A549 (cell line): ENCODE measurements at regions not wholly inside any gene's neighbourhood (a gene's known extent, or its start where the extent isn't known, plus 50 kb on each side); places are given as distances from the start of the nearest gene placed in this dataset.

Source experiments
- ATAC-seq, 2 experiments: fragments of 200-7000 bp in 1 of 2; fragments of >200 bp in 1 of 2; cut with Nextera tagmentation in 1 of 2; cut with Tn5 transposase in 1 of 2; 3 replicates each; pipeline versions ENCODE4 v1.8.0 to v1.9.1; 2018 to 2020; ENCODE audit warnings: mild to moderate bottlenecking in 1 of 2, moderate library complexity in 1 of 2
- CTCF ChIA-PET: fragments of 300-600 bp; sonication (Branson Sonifier 250); formaldehyde crosslinking; extraction: SDS; loops from one replicate; lab custom pipeline; 2021; ENCODE audit warnings: antibody characterized with exemption, inconsistent platforms; lab: Yijun Ruan, JAX
- POLR2A ChIA-PET: fragments of 350-600 bp; formaldehyde crosslinking; extraction: SDS; loops from one replicate; lab custom pipeline; 2021; ENCODE audit warnings: antibody characterized with exemption, inconsistent platforms; lab: Yijun Ruan, JAX
- DNase-seq, 2 experiments: peaks; one replicate each; pipeline versions ENCODE4 v3.0.0 to v3.0.0-alpha.2; 2011 to 2016; ENCODE audit warnings: low read depth in 1 of 2, low spot score in 1 of 2
- FAIRE-seq: peaks from 2 replicates; lab custom pipeline; 2011; peaks lifted over from hg19 to GRCh38; lab: Jason Lieb, UNC
- H3K27ac ChIP-seq, 2 experiments: fragments of >200 bp; sonication (Bioruptor Twin); formaldehyde crosslinking; 3 replicates each; pipeline ENCODE4 v1.5.1; 2016 to 2017
- H3K4me1 ChIP-seq: fragments of >200 bp; sonication (Bioruptor Twin); formaldehyde crosslinking; 3 replicates; pipeline ENCODE4 v1.6.1; 2016
- H3K4me2 ChIP-seq: fragments of >200 bp; sonication (Bioruptor Twin); formaldehyde crosslinking; 3 replicates; pipeline ENCODE4 v1.6.1; 2016
- H3K4me3 ChIP-seq: fragments of >200 bp; sonication (Bioruptor Twin); formaldehyde crosslinking; 3 replicates; pipeline ENCODE4 v1.5.1; 2016
- H3K9me3 ChIP-seq: fragments of >200 bp; sonication (Bioruptor Twin); formaldehyde crosslinking; 3 replicates; pipeline ENCODE4 v1.6.1; 2016
- BHLHE40 ChIP-seq: IDR thresholded peaks from 2 replicates; pipeline ENCODE4 v1.6.1; 2012; ENCODE audit warnings: low read depth, low read length, inconsistent platforms
- CBX8 ChIP-seq: fragments of 200-600 bp; sonication (generic); IDR thresholded peaks from 2 replicates; pipeline ENCODE4 v1.6.1; 2016
- CHD4 ChIP-seq: fragments of 200-600 bp; sonication (generic); IDR thresholded peaks from 2 replicates; pipeline ENCODE4 v1.6.1; 2016; ENCODE audit warnings: antibody characterized with exemption, mild to moderate bottlenecking, borderline replicate concordance
- CTCF ChIP-seq: fragments of >200 bp; sonication (Bioruptor Twin); formaldehyde crosslinking; IDR thresholded peaks from 3 replicates; pipeline ENCODE4 v1.5.1; 2016
- E2F6 ChIP-seq: IDR thresholded peaks from 2 replicates; pipeline ENCODE4 v1.6.1; 2012; ENCODE audit warnings: low read depth, borderline replicate concordance
- EHMT2 ChIP-seq: fragments of 200-600 bp; sonication (generic); IDR thresholded peaks from 2 replicates; pipeline ENCODE4 v1.6.1; 2016; ENCODE audit warnings: antibody characterized with exemption, low read depth, mild to moderate bottlenecking, moderate library complexity
- ELK1 ChIP-seq: fragments of 150-350 bp; IDR thresholded peaks from 2 replicates; pipeline ENCODE4 v1.6.1; 2014; ENCODE audit warnings: low read depth, mild to moderate bottlenecking, low read length
- EP300 ChIP-seq, 2 experiments: fragments of >200 bp; sonication (Bioruptor Twin); formaldehyde crosslinking; IDR thresholded peaks; 2 replicates in 1 of 2; 3 replicates in 1 of 2; pipeline ENCODE4 v1.6.1; 2016 to 2017
- HDAC2 ChIP-seq: fragments of 200-600 bp; sonication (generic); IDR thresholded peaks from 2 replicates; pipeline ENCODE4 v1.6.1; 2016
- HES2 ChIP-seq: fragments of >200 bp; sonication (Bioruptor Twin); formaldehyde crosslinking; IDR thresholded peaks from 2 replicates; pipeline ENCODE4 v1.6.1; 2016
- HEYL ChIP-seq: fragments of 250-450 bp; sonication (Bioruptor Pico); IDR thresholded peaks from 2 replicates; pipeline ENCODE4 v1.8.0; 2021; ENCODE audit warnings: mild to moderate bottlenecking, moderate library complexity
- HOXA7 ChIP-seq: fragments of 250-450 bp; sonication (Bioruptor Pico); IDR thresholded peaks from 2 replicates; pipeline ENCODE4 v1.5.0; 2020; ENCODE audit warnings: mild to moderate bottlenecking, moderate library complexity
- HOXB13 ChIP-seq: fragments of 250-450 bp; sonication (Bioruptor Pico); IDR thresholded peaks from 2 replicates; pipeline ENCODE4 v1.5.0; 2020; ENCODE audit warnings: low read depth, mild to moderate bottlenecking, moderate library complexity
- JUNB ChIP-seq: fragments of >200 bp; sonication (Bioruptor Twin); formaldehyde crosslinking; IDR thresholded peaks from 2 replicates; pipeline ENCODE4 v1.6.1; 2016
- MAFK ChIP-seq: fragments of 450-650 bp; IDR thresholded peaks from 2 replicates; pipeline ENCODE4 v1.6.1; 2014; ENCODE audit not compliant: partially characterized antibody
- MAX ChIP-seq: IDR thresholded peaks from 2 replicates; pipeline ENCODE4 v1.6.1; 2012
- MAZ ChIP-seq: fragments of 150-350 bp; IDR thresholded peaks from 2 replicates; pipeline ENCODE4 v1.6.1; 2014; ENCODE audit warnings: antibody characterized with exemption, low read depth, low read length, borderline replicate concordance
- NR3C1 ChIP-seq: fragments of >200 bp; sonication (Bioruptor Twin); formaldehyde crosslinking; IDR thresholded peaks from 3 replicates; pipeline ENCODE4 v1.6.1; 2017
- PBX3 ChIP-seq: IDR thresholded peaks from 2 replicates; pipeline ENCODE4 v1.6.1; 2012
- PHF8 ChIP-seq: fragments of 200-600 bp; sonication (generic); IDR thresholded peaks from 2 replicates; pipeline ENCODE4 v1.6.1; 2016; ENCODE audit warnings: low read depth, mild to moderate bottlenecking, antibody characterized with exemption, moderate library complexity, borderline replicate concordance
- RFX5 ChIP-seq: fragments of 450-650 bp; IDR thresholded peaks from 2 replicates; pipeline ENCODE4 v1.7.1; 2014; ENCODE audit warnings: antibody characterized with exemption, mild to moderate bottlenecking, moderate library complexity
- SREBF2 ChIP-seq: fragments of 450-650 bp; IDR thresholded peaks from 2 replicates; pipeline ENCODE4 v1.6.1; 2014; ENCODE audit warnings: mild to moderate bottlenecking, moderate library complexity
- TP53 ChIP-seq: fragments of 250-450 bp; sonication (Bioruptor Pico); IDR thresholded peaks from 2 replicates; pipeline ENCODE4 v1.5.0; 2021; ENCODE audit warnings: mild to moderate bottlenecking, moderate library complexity
- ZSCAN20 ChIP-seq: fragments of 250-450 bp; sonication (Bioruptor Pico); IDR thresholded peaks from 2 replicates; pipeline ENCODE4 v1.8.0; 2022; ENCODE audit warnings: mild to moderate bottlenecking, moderate library complexity
- WGBS: methylation state at CpG from one replicate; pipeline ENCODE4 v1.1.6; 2017; ENCODE audit errors: missing lambda C conversion rate; 5-methylcytosine and 5-hydroxymethylcytosine counted together

GRCh38 chr13:72521940-72522661, 205.3 kb downstream of the MZT1 start:
- DNase-seq = no peak
- no peak for FAIRE-seq
- 64% methylated on average over 10 of the region's 10 CpGs for WGBS
- Histone ChIP-seq H3K4me1 (no peaks in the 10 kb centered on the region), H3K27ac (no peak overlapping the region), H3K4me3 (no peak overlapping the region), H3K9me3 (no peaks in the 10 kb centered on the region), H3K4me2 (no peak overlapping the region)
- TF ChIP-seq NR3C1 = no peak
- no peak for TF ChIP-seq ELK1
- no peak for TF ChIP-seq PHF8
- no peak for TF ChIP-seq HES2
- TF ChIP-seq TP53 (CRISPR knock-in tag) = no peak
- no peak for TF ChIP-seq CBX8
- TF ChIP-seq EP300 (IDR thresholded peaks at IDR 0.05) = no peak
- TF ChIP-seq MAZ = no peak
- TF ChIP-seq CHD4 = no peak
- ChIA-PET POLR2A (no interaction called here), CTCF (no interaction called here)
- ATAC-seq = no peak

GRCh38 chr13:72514146-72514545, 213.3 kb downstream of the MZT1 start:
- ChIA-PET POLR2A (no interaction called here), CTCF (no interaction called here)
- no peaks in the 10 kb centered on the region for H3K4me1 ChIP-seq
- H3K4me3 ChIP-seq = no peak overlapping the region
- H3K4me2 ChIP-seq = no peak overlapping the region
- H3K9me3 ChIP-seq = no peaks in the 10 kb centered on the region
- no peak for FAIRE-seq
- H3K27ac ChIP-seq = no peak overlapping the region
- WGBS = 0% methylated on average over 1 of the region's 1 CpG
- no peak for ATAC-seq
- TF ChIP-seq RFX5 = no peak
- TF ChIP-seq CTCF = no peak
- TF ChIP-seq ZSCAN20 = no peak
- TF ChIP-seq ELK1 = no peak
- no peak for TF ChIP-seq HOXB13 (CRISPR knock-in tag)
- TF ChIP-seq, all 56 proteins: peak for 0
- DNase-seq = no peak

GRCh38 chr13:72508392-72508791, 219.0 kb downstream of the MZT1 start:
- POLR2A ChIA-PET = no interaction called here
- no peak overlapping the region for H3K4me2 ChIP-seq
- no peak for DNase-seq
- CTCF ChIA-PET = no interaction called here
- no peak for ATAC-seq
- no peaks in the 10 kb centered on the region for H3K4me1 ChIP-seq
- no peak overlapping the region for H3K4me3 ChIP-seq
- H3K27ac ChIP-seq = no peak overlapping the region
- 33% methylated on average over 7 of the region's 7 CpGs for WGBS
- no peaks in the 10 kb centered on the region for H3K9me3 ChIP-seq
- no peak for FAIRE-seq
- TF ChIP-seq MAX = no peak
- no peak for TF ChIP-seq MAFK
- no peak for TF ChIP-seq JUNB
- TF ChIP-seq PBX3 = no peak
- TF ChIP-seq EHMT2 = no peak
- TF ChIP-seq HEYL (CRISPR knock-in tag) = no peak
- TF ChIP-seq HDAC2 = no peak
- TF ChIP-seq E2F6 = no peak
- TF ChIP-seq SREBF2 = no peak
- TF ChIP-seq HOXA7 (CRISPR knock-in tag) = no peak
- TF ChIP-seq CTCF = no peak
- TF ChIP-seq BHLHE40 = no peak
